SK-N-SH (cell line): ENCODE measurements at regions not wholly inside any gene's neighbourhood (a gene's known extent, or its start where the extent isn't known, plus 50 kb on each side); places are given as distances from the start of the nearest gene placed in this dataset.

Experiments used
- CTCF ChIA-PET: fragments of 300-600, 350-600 bp; formaldehyde crosslinking; extraction: SDS; loops from one replicate; lab custom pipeline; 2021; lab: Yijun Ruan, JAX
- POLR2A ChIA-PET: fragments of 350-600 bp; sonication (Branson Sonifier 250); formaldehyde crosslinking; extraction: SDS; loops from one replicate; lab custom pipeline; 2020; ENCODE audit warnings: antibody characterized with exemption, inconsistent platforms; lab: Yijun Ruan, JAX
- DNase-seq: peaks from one replicate; pipeline ENCODE4 v3.0.0; 2012
- H2AFZ ChIP-seq: fragments of 200-600 bp; sonication (generic); 2 replicates; pipeline ENCODE4 v1.8.1; 2016; ENCODE audit warnings: antibody characterized with exemption, mild to moderate bottlenecking, low read depth
- H3F3A ChIP-seq: fragments of 200-600 bp; sonication (generic); replicated peaks from 2 replicates; pipeline ENCODE3; 2016; ENCODE audit warnings: antibody characterized with exemption, mild to moderate bottlenecking; ENCODE audit not compliant: insufficient read depth
- H3K27ac ChIP-seq, 2 experiments: fragments of 200-500 bp in 1 of 2; fragments of 200-600 bp in 1 of 2; sonication (Bioruptor generic) in 1 of 2; sonication (generic), shearing (Covaris generic) in 1 of 2; 2 replicates each; pipeline versions ENCODE4 v1.5.1 to v1.6.1; 2014 to 2016; ENCODE audit warnings: low read depth in 2 of 2, inconsistent platforms in 1 of 2, low read length in 1 of 2, mild to moderate bottlenecking in 1 of 2, mixed read lengths in 1 of 2
- H3K27me3 ChIP-seq: fragments of 200-600 bp; sonication (generic), shearing (Covaris generic); 2 replicates; pipeline ENCODE4 v1.6.1; 2016; ENCODE audit warnings: mixed run types; ENCODE audit not compliant: insufficient read depth
- H3K36me3 ChIP-seq, 2 experiments: fragments of 200-500 bp in 1 of 2; fragments of 200-600 bp in 1 of 2; sonication (Bioruptor generic) in 1 of 2; sonication (generic) in 1 of 2; replicated peaks in 1 of 2; 2 replicates each; pipeline versions ENCODE3 to v1.5.1; 2014 to 2016; ENCODE audit warnings: low read length in 1 of 2, mild to moderate bottlenecking in 1 of 2; ENCODE audit not compliant: insufficient read depth in 2 of 2, control insufficient read depth in 1 of 2
- H3K4me1 ChIP-seq, 2 experiments: fragments of 200-500 bp in 1 of 2; fragments of 200-600 bp in 1 of 2; sonication (Bioruptor generic) in 1 of 2; sonication (generic), shearing (Covaris generic) in 1 of 2; 2 replicates each; pipeline versions ENCODE4 v1.5.1 to v1.6.1; 2014 to 2016; ENCODE audit warnings: low read depth in 1 of 2, low read length in 1 of 2, mixed run types in 1 of 2; ENCODE audit not compliant: insufficient read depth in 2 of 2, control insufficient read depth in 1 of 2
- H3K4me2 ChIP-seq: fragments of 200-600 bp; sonication (generic), shearing (Covaris generic); 2 replicates; pipeline ENCODE4 v1.6.1; 2017; ENCODE audit warnings: mixed run types
- H3K4me3 ChIP-seq, 2 experiments: fragments of 200-500 bp in 1 of 2; fragments of 200-600 bp in 1 of 2; sonication (Bioruptor generic) in 1 of 2; sonication (generic), shearing (Covaris generic) in 1 of 2; 2 replicates each; pipeline versions ENCODE4 v1.5.1 to v1.8.1; 2014 to 2016; ENCODE audit warnings: low read depth in 2 of 2, inconsistent platforms in 1 of 2, low read length in 1 of 2, mild to moderate bottlenecking in 1 of 2, mixed read lengths in 1 of 2, moderate library complexity in 1 of 2
- H3K79me2 ChIP-seq: fragments of 200-600 bp; sonication (generic); 2 replicates; pipeline ENCODE4 v1.8.1; 2017; ENCODE audit warnings: mild to moderate bottlenecking; ENCODE audit not compliant: insufficient read depth
- H3K9ac ChIP-seq: fragments of 200-600 bp; sonication (generic); 2 replicates; pipeline ENCODE4 v1.6.1; 2017; ENCODE audit warnings: mixed run types
- H3K9me2 ChIP-seq: fragments of 200-600 bp; sonication (generic); 2 replicates; pipeline ENCODE4 v1.6.1; 2017; ENCODE audit warnings: mixed run types
- H3K9me3 ChIP-seq: fragments of 200-600 bp; sonication (generic); 2 replicates; pipeline ENCODE4 v1.6.1; 2017; ENCODE audit warnings: mixed run types, mild to moderate bottlenecking, moderate library complexity
- H4K20me1 ChIP-seq: fragments of 200-600 bp; sonication (generic); 2 replicates; pipeline ENCODE4 v1.6.1; 2017; ENCODE audit warnings: mild to moderate bottlenecking, mixed run types; ENCODE audit not compliant: insufficient read depth
- CTCF ChIP-seq: fragments of 200-600 bp; sonication (generic); IDR thresholded peaks from 2 replicates; pipeline ENCODE4 v1.6.1; 2017; ENCODE audit warnings: antibody characterized with exemption, mild to moderate bottlenecking, moderate library complexity
- ELF1 ChIP-seq: IDR thresholded peaks from 2 replicates; pipeline ENCODE4 v1.4.0; 2012
- EZH2phosphoT487 ChIP-seq: fragments of 200-600 bp; sonication (generic); IDR thresholded peaks from 2 replicates; pipeline ENCODE4 v1.6.1; 2017; ENCODE audit warnings: low read depth, mixed run types, mild to moderate bottlenecking, antibody characterized with exemption, moderate library complexity, borderline replicate concordance
- FOSL2 ChIP-seq: IDR thresholded peaks from 2 replicates; pipeline ENCODE4 v1.4.0; 2012; ENCODE audit warnings: low read depth, mild to moderate bottlenecking, moderate library complexity, borderline replicate concordance
- FOXJ3 ChIP-seq: sonication (generic); formaldehyde crosslinking; IDR thresholded peaks from 2 replicates; pipeline ENCODE4 v1.5.1; 2020; ENCODE audit warnings: mild to moderate bottlenecking, missing genetic modification reagents
- FOXM1 ChIP-seq: IDR thresholded peaks from 2 replicates; pipeline ENCODE4 v1.4.0; 2012; ENCODE audit warnings: low read depth, mild to moderate bottlenecking
- IRF3 ChIP-seq: fragments of 150-350 bp; IDR thresholded peaks from 2 replicates; pipeline ENCODE4 v1.6.1; 2016; ENCODE audit warnings: mild to moderate bottlenecking, low read depth, low read length
- JUND ChIP-seq: IDR thresholded peaks from 2 replicates; pipeline ENCODE4 v1.4.0; 2012
- MAX ChIP-seq: IDR thresholded peaks from 2 replicates; pipeline ENCODE4 v1.4.0; 2012; ENCODE audit warnings: low read depth
- MEF2A ChIP-seq: IDR thresholded peaks from 2 replicates; pipeline ENCODE4 v1.4.0; 2012; ENCODE audit warnings: low read depth, borderline replicate concordance
- NRF1 ChIP-seq: IDR thresholded peaks from 2 replicates; pipeline ENCODE4 v1.6.1; 2012; ENCODE audit warnings: low read depth, mild to moderate bottlenecking, low read length
- PBX3 ChIP-seq: IDR thresholded peaks from 2 replicates; pipeline ENCODE4; 2012
- POLR2AphosphoS5 ChIP-seq: IDR thresholded peaks from 2 replicates; pipeline ENCODE4 v1.6.1; 2012; ENCODE audit warnings: low read depth, low read length
- RCOR1 ChIP-seq: fragments of 150-350 bp; IDR thresholded peaks from 2 replicates; pipeline ENCODE4 v1.6.1; 2017; ENCODE audit warnings: antibody characterized with exemption, low read length
- RXRA ChIP-seq: IDR thresholded peaks from 2 replicates; pipeline ENCODE4 v1.4.0; 2012; ENCODE audit warnings: low read depth, mild to moderate bottlenecking, borderline replicate concordance
- TAF1 ChIP-seq: IDR thresholded peaks from 2 replicates; pipeline ENCODE4 v1.6.1; 2012; ENCODE audit warnings: low read depth, mild to moderate bottlenecking, low read length, moderate library complexity, borderline replicate concordance
- TCF12 ChIP-seq: IDR thresholded peaks from 2 replicates; pipeline ENCODE4 v1.4.0; 2012
- USF1 ChIP-seq: IDR thresholded peaks from 2 replicates; pipeline ENCODE4 v1.4.0; 2012; ENCODE audit warnings: low read depth, borderline replicate concordance
- YY1 ChIP-seq: IDR thresholded peaks from 2 replicates; pipeline ENCODE4 v1.4.0; 2012; ENCODE audit warnings: low read depth, mild to moderate bottlenecking
- ZBTB33 ChIP-seq: IDR thresholded peaks from 2 replicates; pipeline ENCODE4 v1.4.0; 2012; ENCODE audit warnings: low read depth, borderline replicate concordance
- WGBS: methylation state at CpG from one replicate; pipeline ENCODE4 v1.1.6; 2017; ENCODE audit warnings: low lambda C conversion rate; 5-methylcytosine and 5-hydroxymethylcytosine counted together

- H3K4me3 ChIP-seq, result no peak overlapping the region
- no peaks in the 10 kb centered on the region for H4K20me1 ChIP-seq
- no peak overlapping the region for H3K27ac ChIP-seq
- H3K27me3 ChIP-seq, result no peaks in the 10 kb centered on the region
- H3K4me2 ChIP-seq, result no peak overlapping the region
- no peaks in the 10 kb centered on the region for H3K9me3 ChIP-seq
- WGBS, result 2% methylated on average over 2 of the region's 2 CpGs
- TF ChIP-seq FOXM1, result no peak
- TF ChIP-seq EZH2phosphoT487, result no peak
- no peak for TF ChIP-seq FOXJ3 (CRISPR knock-in tag)
- no peak for TF ChIP-seq MAX
- TF ChIP-seq YY1, result no peak
- no peak for TF ChIP-seq IRF3
- TF ChIP-seq ZBTB33, result no peak
- no peak for TF ChIP-seq TAF1
- ChIA-PET POLR2A (no interaction called here), CTCF (no interaction called here)
- H2AFZ ChIP-seq, result no peak overlapping the region
- H3K4me1 ChIP-seq, result no peaks in the 10 kb centered on the region
- H3K36me3 ChIP-seq, result no peaks in the 10 kb centered on the region
- no peak overlapping the region for H3K9ac ChIP-seq
- no peak for DNase-seq
- H3F3A ChIP-seq, result no peaks in the 10 kb centered on the region
- no peaks in the 10 kb centered on the region for H3K9me2 ChIP-seq
- H3K79me2 ChIP-seq, result no peaks in the 10 kb centered on the region
These were observed 213.8 kb downstream of the DSC3 start for GRCh38 chr18:30828700-30829099.

GRCh38 chr18:30819619-30820018 lies 222.9 kb downstream of the DSC3 start:
- 45% methylated on average over 7 of the region's 7 CpGs for WGBS
- Histone ChIP-seq H3K36me3 (no peaks in the 10 kb centered on the region), H3K27ac (no peak overlapping the region), H3K4me3 (no peak overlapping the region), H2AFZ (no peak overlapping the region), H3K4me1 (no peaks in the 10 kb centered on the region), H3K79me2 (no peaks in the 10 kb centered on the region), H4K20me1 (no peaks in the 10 kb centered on the region), H3K9me2 (no peaks in the 10 kb centered on the region), H3F3A (no peaks in the 10 kb centered on the region), H3K9me3 (no peaks in the 10 kb centered on the region), H3K27me3 (no peaks in the 10 kb centered on the region), H3K4me2 (no peak overlapping the region), H3K9ac (no peak overlapping the region)
- no peak for DNase-seq
- POLR2A ChIA-PET, result no interaction called here
- CTCF ChIA-PET, result no interaction called here
- TF ChIP-seq EZH2phosphoT487, result no peak
- TF ChIP-seq RCOR1, result no peak
- no peak for TF ChIP-seq MEF2A
- TF ChIP-seq FOSL2, result no peak
- TF ChIP-seq FOXM1, result no peak
- TF ChIP-seq ZBTB33, result no peak
- TF ChIP-seq ELF1, result no peak
- no peak for TF ChIP-seq USF1
- TF ChIP-seq NRF1, result no peak
- TF ChIP-seq CTCF, result no peak
- TF ChIP-seq POLR2AphosphoS5, result no peak
- no peak for TF ChIP-seq JUND
- no peak for TF ChIP-seq PBX3
- no peak for TF ChIP-seq TCF12
- TF ChIP-seq RXRA, result no peak
